ENCODE measurements at regions not wholly inside any gene's neighbourhood (a gene's known extent, or its start where the extent isn't known, plus 50 kb on each side); places are given as distances from the start of the nearest gene placed in this dataset.

DNA sequence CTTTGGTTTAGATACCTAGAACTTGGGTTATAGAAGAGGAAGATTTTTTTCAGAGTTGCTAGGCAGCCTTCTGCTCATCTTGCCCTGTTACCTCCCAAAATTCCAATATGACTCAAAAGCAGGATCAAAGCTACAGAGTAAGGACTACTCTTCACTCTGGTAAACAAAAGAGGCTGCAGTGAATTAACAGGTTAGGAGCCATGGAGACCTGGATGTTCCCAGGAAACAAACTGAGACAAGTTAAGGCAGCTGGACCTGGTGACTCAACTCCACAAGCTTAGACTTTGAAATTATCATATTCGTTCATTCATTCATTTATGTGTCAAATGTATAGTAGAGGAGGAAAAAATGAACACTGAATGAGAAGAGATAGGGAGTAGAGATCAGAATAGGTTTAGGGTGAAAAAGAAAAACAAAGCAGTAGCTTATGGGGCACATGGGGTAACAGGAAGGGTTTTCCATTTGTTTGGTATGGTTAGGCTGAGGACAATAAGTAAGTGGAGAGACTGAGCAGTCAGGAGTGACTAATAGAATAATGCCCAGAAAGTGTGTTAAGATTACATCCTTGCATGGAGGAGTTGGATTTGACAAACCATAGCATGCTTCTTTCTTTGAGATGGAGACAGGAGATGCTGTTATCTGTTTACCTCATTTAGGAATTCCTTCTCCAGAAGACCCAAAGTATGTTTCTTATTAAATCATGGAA lies 464.0 kb upstream of the ZNF608 start:
- DNase-seq: no peak
- TF ChIP-seq, protein P1, sequence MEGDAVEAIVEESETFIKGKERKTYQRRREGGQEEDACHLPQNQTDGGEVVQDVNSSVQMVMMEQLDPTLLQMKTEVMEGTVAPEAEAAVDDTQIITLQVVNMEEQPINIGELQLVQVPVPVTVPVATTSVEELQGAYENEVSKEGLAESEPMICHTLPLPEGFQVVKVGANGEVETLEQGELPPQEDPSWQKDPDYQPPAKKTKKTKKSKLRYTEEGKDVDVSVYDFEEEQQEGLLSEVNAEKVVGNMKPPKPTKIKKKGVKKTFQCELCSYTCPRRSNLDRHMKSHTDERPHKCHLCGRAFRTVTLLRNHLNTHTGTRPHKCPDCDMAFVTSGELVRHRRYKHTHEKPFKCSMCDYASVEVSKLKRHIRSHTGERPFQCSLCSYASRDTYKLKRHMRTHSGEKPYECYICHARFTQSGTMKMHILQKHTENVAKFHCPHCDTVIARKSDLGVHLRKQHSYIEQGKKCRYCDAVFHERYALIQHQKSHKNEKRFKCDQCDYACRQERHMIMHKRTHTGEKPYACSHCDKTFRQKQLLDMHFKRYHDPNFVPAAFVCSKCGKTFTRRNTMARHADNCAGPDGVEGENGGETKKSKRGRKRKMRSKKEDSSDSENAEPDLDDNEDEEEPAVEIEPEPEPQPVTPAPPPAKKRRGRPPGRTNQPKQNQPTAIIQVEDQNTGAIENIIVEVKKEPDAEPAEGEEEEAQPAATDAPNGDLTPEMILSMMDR (IDR thresholded peaks at IDR 0.05): no peak
- no peak for TF ChIP-seq POLR2A (IDR thresholded peaks at IDR 0.05)
- 0 to 59% methylated on average over 1 of the region's 1 CpG for WGBS, 2 donors
- no peaks in the 10 kb centered on the region for H3K4me1 ChIP-seq
- no peak overlapping the region for H3K4me3 ChIP-seq (replicated peaks in 1 of 3)
- no peaks in the 10 kb centered on the region for H3K36me3 ChIP-seq
- intact Hi-C loops (cut with DNase I): no loop called here
- H3K9me3 ChIP-seq: no peaks in the 10 kb centered on the region
- H3K27me3 ChIP-seq: no peaks in the 10 kb centered on the region
- no peak overlapping the region for H3K27ac ChIP-seq

DNA sequence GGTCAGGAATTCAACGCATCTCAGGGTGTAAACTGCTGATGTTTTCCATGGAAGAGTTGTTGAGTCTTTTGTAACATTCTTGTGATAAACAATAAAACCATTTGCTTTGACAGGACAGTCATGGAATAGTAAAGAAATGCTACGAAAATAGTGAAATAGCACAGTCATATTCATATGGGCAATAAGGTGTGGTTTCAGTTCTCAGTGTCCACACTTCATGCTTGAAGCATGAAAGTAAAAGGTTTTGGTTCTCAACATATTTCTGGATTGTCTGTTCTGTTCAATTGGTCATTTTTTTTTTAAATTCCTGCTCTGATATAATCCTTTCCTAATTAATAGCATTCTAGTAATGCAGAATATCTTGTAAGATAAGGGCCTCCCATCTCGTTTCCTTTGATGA lies 467.6 kb upstream of the ZNF608 start:
- H3K4me1 ChIP-seq: no peaks in the 10 kb centered on the region
- no peak for TF ChIP-seq POLR2A (IDR thresholded peaks at IDR 0.05)
- TF ChIP-seq, protein P1 (IDR thresholded peaks at IDR 0.05): no peak
- H3K36me3 ChIP-seq: no peaks in the 10 kb centered on the region
- DNase-seq: no peak
- H3K27ac ChIP-seq: no peak overlapping the region
- H3K27me3 ChIP-seq: no peaks in the 10 kb centered on the region
- no peak overlapping the region for H3K4me3 ChIP-seq (replicated peaks in 1 of 3)
- 91 to 94% methylated on average over 3 of the region's 3 CpGs for WGBS, 2 donors
- intact Hi-C loops (cut with DNase I): no loop called here
- H3K9me3 ChIP-seq: no peaks in the 10 kb centered on the region

DNA sequence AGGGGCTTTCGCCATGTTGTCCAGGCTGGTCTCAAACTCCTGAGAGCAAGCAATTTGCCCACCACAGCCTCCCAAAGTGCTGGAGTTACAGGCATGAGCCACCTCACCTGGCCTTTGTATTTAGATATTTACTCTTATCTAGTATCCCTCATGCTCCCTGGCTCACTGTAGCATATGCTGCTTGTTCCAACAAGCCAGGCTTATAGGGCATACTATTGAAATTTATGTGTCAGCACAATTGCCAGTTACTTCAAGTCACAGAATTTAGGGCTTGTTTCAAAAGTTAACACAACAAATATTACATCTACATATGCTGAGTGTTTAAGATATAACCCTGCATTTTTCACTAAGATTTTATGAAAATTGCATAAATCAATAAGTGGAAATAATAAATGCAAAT lies 469.2 kb upstream of the ZNF608 start:
- DNase-seq: no peak
- Histone ChIP-seq H3K27ac (no peak overlapping the region), H3K27me3 (no peaks in the 10 kb centered on the region), H3K36me3 (no peaks in the 10 kb centered on the region), H3K9me3 (no peaks in the 10 kb centered on the region), H3K4me1 (no peaks in the 10 kb centered on the region), H3K4me3 (replicated peaks in 1 of 3) (no peak overlapping the region)
- intact Hi-C loops (cut with DNase I): no loop called here
- WGBS, 2 donors: 96 to 100% methylated on average over 1 of the region's 1 CpG
- TF ChIP-seq POLR2A (IDR thresholded peaks at IDR 0.05): no peak
- TF ChIP-seq, protein P1 (IDR thresholded peaks at IDR 0.05): no peak

DNA sequence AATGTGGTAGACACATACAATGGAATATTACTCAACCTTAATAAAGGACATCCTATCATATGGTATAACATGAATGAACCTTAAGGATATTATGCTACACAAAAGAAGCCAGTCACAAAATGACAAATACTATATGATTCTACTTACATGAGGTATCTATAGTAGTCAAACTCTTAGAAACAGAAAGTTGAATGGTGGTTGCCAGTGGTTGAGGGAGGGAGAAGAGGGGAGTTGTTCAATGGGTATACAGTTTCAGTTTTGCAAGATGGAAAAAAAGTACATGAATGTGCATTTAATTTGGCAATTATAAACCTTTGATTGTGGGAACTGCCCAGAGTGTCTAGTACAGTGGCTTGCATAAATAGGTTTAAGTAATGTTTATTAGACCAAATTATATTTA lies 473.3 kb upstream of the ZNF608 start:
- no peaks in the 10 kb centered on the region for H3K36me3 ChIP-seq
- H3K27ac ChIP-seq: no peak overlapping the region
- no peak for DNase-seq
- H3K4me3 ChIP-seq (replicated peaks in 1 of 3): no peak overlapping the region
- H3K27me3 ChIP-seq: no peaks in the 10 kb centered on the region
- intact Hi-C loops (cut with DNase I): no loop called here
- H3K9me3 ChIP-seq: no peaks in the 10 kb centered on the region
- H3K4me1 ChIP-seq: no peaks in the 10 kb centered on the region
- TF ChIP-seq POLR2A (IDR thresholded peaks at IDR 0.05): no peak
- TF ChIP-seq, protein P1 (IDR thresholded peaks at IDR 0.05): no peak

DNA sequence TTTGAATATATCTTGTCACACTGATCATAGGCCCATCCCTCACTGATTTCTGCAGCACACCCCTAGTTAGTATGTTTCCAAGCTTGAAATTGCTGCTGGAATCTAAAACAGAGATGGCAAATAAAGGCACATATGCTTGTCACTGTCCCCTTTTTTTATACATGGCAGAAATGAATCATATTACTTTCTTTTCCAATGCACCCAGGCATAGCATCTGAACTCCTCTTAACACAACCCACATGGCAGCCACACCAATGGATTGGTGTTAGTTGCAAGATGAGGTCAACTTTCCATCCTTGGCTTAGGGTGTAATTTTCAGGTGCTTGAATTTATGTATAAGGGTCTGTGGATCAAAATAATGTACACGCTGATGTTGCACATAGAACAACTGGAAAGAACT lies 473.8 kb upstream of the ZNF608 start:
- Histone ChIP-seq H3K36me3 (no peaks in the 10 kb centered on the region), H3K4me3 (replicated peaks in 1 of 3) (no peak overlapping the region), H3K9me3 (no peaks in the 10 kb centered on the region), H3K27ac (no peak overlapping the region), H3K4me1 (no peaks in the 10 kb centered on the region), H3K27me3 (no peaks in the 10 kb centered on the region)
- no peak for DNase-seq
- WGBS, 2 donors: 92 to 96% methylated on average over 1 of the region's 1 CpG
- TF ChIP-seq, protein P1 (IDR thresholded peaks at IDR 0.05): no peak
- no peak for TF ChIP-seq POLR2A (IDR thresholded peaks at IDR 0.05)
- intact Hi-C loops (cut with DNase I): no loop called here
